ENCODE measurements at regions not wholly inside any gene's neighbourhood (a gene's known extent, or its start where the extent isn't known, plus 50 kb on each side); places are given as distances from the start of the nearest gene placed in this dataset.

DNA sequence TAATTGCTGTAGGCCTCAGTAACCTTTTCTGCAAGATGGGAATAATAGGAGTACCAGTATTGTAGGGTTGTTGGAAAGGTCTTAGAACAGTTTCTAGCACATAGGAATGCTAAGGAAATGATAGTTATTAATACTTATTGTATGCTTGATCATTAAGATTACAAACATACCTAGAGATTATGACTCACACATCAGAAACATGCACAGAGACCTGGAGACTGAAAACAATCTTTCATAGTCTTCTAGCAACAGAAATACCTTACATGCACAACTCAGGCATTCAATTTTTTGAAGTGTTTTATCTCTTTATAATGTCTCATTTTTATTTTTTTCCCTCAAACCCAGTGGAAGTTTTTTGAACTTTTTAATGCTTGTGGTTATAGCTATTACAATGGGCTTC lies 104.4 kb upstream of the ZBTB20 start:
- no peaks in the 10 kb centered on the region for H4K20me1 ChIP-seq (ENCODE audit: insufficient read depth)
- H3K4me2 ChIP-seq: no peak overlapping the region
- H3K4me3 ChIP-seq (IDR thresholded peaks at IDR 0.05; ENCODE audit: insufficient read depth, low read depth, low read length): no peak overlapping the region
- no peaks in the 10 kb centered on the region for H3K27me3 ChIP-seq (ENCODE audit: insufficient read depth, low read depth)
- no peak overlapping the region for H3K9ac ChIP-seq
- no peak overlapping the region for H3K27ac ChIP-seq
- H3K79me2 ChIP-seq (ENCODE audit: insufficient read depth, low read depth): no peaks in the 10 kb centered on the region
- TF ChIP-seq, protein P1, sequence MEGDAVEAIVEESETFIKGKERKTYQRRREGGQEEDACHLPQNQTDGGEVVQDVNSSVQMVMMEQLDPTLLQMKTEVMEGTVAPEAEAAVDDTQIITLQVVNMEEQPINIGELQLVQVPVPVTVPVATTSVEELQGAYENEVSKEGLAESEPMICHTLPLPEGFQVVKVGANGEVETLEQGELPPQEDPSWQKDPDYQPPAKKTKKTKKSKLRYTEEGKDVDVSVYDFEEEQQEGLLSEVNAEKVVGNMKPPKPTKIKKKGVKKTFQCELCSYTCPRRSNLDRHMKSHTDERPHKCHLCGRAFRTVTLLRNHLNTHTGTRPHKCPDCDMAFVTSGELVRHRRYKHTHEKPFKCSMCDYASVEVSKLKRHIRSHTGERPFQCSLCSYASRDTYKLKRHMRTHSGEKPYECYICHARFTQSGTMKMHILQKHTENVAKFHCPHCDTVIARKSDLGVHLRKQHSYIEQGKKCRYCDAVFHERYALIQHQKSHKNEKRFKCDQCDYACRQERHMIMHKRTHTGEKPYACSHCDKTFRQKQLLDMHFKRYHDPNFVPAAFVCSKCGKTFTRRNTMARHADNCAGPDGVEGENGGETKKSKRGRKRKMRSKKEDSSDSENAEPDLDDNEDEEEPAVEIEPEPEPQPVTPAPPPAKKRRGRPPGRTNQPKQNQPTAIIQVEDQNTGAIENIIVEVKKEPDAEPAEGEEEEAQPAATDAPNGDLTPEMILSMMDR (conservative IDR thresholded peaks at IDR 0.05; ENCODE audit: low read depth, low read length): no peak
- no peak overlapping the region for H2AFZ ChIP-seq (ENCODE audit: low read depth)
- no peaks in the 10 kb centered on the region for H3K4me1 ChIP-seq (ENCODE audit: low read depth, poor library complexity, severe bottlenecking)
- H3K36me3 ChIP-seq (ENCODE audit: insufficient read depth): no peaks in the 10 kb centered on the region

DNA sequence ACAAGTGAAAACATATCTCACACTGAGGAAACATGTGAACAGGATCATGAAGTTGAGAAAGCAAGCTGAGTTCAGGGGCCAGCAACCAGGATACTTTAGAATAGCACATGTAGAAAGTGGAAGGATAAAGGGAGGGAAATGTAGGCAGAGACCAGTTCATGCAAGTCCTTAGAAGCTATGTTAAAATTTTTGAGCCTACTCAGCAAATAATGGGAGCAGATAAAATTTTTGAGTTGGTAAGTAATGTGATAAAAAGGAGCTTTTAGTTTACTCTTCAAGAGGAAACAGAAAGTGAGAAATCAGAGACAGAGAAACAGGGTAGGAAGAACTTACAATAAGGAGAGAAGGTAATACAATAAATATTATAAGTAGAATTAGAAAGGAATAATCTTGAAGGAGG lies 105.6 kb upstream of the ZBTB20 start:
- H2AFZ ChIP-seq (ENCODE audit: low read depth): no peak overlapping the region
- no peak overlapping the region for H3K4me2 ChIP-seq
- H3K27me3 ChIP-seq (ENCODE audit: insufficient read depth, low read depth): no peaks in the 10 kb centered on the region
- no peak overlapping the region for H3K9ac ChIP-seq
- no peaks in the 10 kb centered on the region for H3K79me2 ChIP-seq (ENCODE audit: insufficient read depth, low read depth)
- H3K27ac ChIP-seq: no peak overlapping the region
- no peak overlapping the region for H3K4me3 ChIP-seq (IDR thresholded peaks at IDR 0.05; ENCODE audit: insufficient read depth, low read depth, low read length)
- no peaks in the 10 kb centered on the region for H3K4me1 ChIP-seq (ENCODE audit: low read depth, poor library complexity, severe bottlenecking)
- no peaks in the 10 kb centered on the region for H3K36me3 ChIP-seq (ENCODE audit: insufficient read depth)
- no peaks in the 10 kb centered on the region for H4K20me1 ChIP-seq (ENCODE audit: insufficient read depth)
- TF ChIP-seq, protein P1 (conservative IDR thresholded peaks at IDR 0.05; ENCODE audit: low read depth, low read length): no peak

DNA sequence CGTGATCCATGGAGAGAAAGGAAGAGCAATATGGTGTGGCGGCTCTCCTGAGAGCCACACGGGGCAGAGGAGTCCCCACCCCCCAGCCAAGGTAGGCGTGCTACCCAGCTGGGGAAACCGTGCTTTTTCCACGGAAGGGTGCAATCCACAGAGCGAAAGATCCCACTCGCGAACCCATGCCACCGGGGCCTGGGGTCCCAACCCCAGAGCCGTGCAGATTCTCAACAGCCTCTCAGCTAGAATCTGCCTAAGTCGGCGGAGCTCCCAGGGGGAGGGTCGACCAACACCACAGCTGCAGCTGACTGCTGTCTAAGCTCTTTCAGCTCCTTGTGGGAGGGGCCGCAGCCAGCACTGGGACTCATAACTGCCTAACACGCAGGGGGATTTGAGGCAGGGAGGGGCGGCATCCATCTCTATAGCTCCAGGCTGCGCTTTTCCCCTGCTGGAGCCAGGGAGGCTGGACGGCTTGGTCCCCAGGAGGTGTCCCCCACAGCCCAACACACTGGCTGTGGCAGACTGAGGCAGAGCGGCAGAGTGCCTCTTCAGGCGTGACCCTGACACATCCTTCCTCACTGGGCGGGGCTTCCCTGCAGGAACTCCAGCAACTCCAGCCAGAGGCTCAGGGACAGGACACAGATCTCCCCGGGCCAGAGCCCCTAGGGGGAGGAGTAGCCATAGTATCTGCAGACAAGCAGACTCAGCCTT lies 107.6 kb upstream of the ZBTB20 start:
- Histone ChIP-seq H3K27me3 (ENCODE audit: insufficient read depth, low read depth) (no peaks in the 10 kb centered on the region), H3K4me3 (IDR thresholded peaks at IDR 0.05; ENCODE audit: insufficient read depth, low read depth, low read length) (no peak overlapping the region), H3K36me3 (ENCODE audit: insufficient read depth) (no peaks in the 10 kb centered on the region), H3K4me2 (no peak overlapping the region), H4K20me1 (ENCODE audit: insufficient read depth) (no peaks in the 10 kb centered on the region), H3K79me2 (ENCODE audit: insufficient read depth, low read depth) (no peaks in the 10 kb centered on the region), H3K27ac (no peak overlapping the region), H2AFZ (ENCODE audit: low read depth) (no peak overlapping the region), H3K9ac (no peak overlapping the region), H3K4me1 (ENCODE audit: low read depth, poor library complexity, severe bottlenecking) (no peaks in the 10 kb centered on the region)
- TF ChIP-seq, protein P1 (conservative IDR thresholded peaks at IDR 0.05; ENCODE audit: low read depth, low read length): no peak

DNA sequence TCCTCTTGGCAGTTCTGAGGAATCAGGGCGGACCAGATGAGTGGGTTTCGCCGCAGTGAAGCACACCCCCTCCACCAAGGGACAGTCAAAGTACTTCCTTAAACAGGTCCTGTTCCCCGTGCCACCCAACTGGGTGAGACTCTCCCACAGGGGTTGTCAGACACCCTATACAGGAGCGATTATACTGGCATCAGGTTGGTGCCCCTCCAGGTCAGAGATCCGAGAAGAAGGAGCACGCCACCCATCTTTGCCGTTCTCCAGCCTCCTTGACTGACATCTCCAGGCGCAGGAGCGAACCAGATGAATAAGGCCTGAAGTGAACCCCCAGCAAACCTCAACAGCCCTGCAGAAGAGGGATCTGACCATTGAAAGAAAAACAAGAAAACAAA lies 108.1 kb upstream of the ZBTB20 start:
- Histone ChIP-seq H3K36me3 (ENCODE audit: insufficient read depth) (no peaks in the 10 kb centered on the region), H3K4me1 (ENCODE audit: low read depth, poor library complexity, severe bottlenecking) (no peaks in the 10 kb centered on the region), H3K27me3 (ENCODE audit: insufficient read depth, low read depth) (no peaks in the 10 kb centered on the region), H3K27ac (no peak overlapping the region), H3K79me2 (ENCODE audit: insufficient read depth, low read depth) (no peaks in the 10 kb centered on the region), H4K20me1 (ENCODE audit: insufficient read depth) (no peaks in the 10 kb centered on the region), H3K9ac (no peak overlapping the region), H2AFZ (ENCODE audit: low read depth) (no peak overlapping the region), H3K4me3 (IDR thresholded peaks at IDR 0.05; ENCODE audit: insufficient read depth, low read depth, low read length) (no peak overlapping the region), H3K4me2 (no peak overlapping the region)
- TF ChIP-seq, protein P1 (conservative IDR thresholded peaks at IDR 0.05; ENCODE audit: low read depth, low read length): no peak
